Coronary artery (tissue), 2 donors: ENCODE measurements at regions not wholly inside any gene's neighbourhood (a gene's known extent, or its start where the extent isn't known, plus 50 kb on each side); places are given as distances from the start of the nearest gene placed in this dataset.

ENCODE experiments used
- DNase-seq: peaks from one replicate; pipeline ENCODE4 v3.0.0-alpha.2; 2017; ENCODE audit warnings: low spot score
- H3K27ac ChIP-seq, 2 donors: fragments of 200-600 bp; sonication (generic); one replicate each; pipeline ENCODE4 v1.5.1; 2016 to 2019
- H3K4me3 ChIP-seq: fragments of 200-600 bp; sonication (generic); 2 replicates; pipeline ENCODE4 v1.5.1; 2016; ENCODE audit warnings: mild to moderate bottlenecking, moderate library complexity
- CTCF ChIP-seq: fragments of 200-600 bp; sonication (generic); IDR thresholded peaks from one replicate; pipeline ENCODE4 v1.5.1; 2019; ENCODE audit warnings: antibody characterized with exemption

- no peak overlapping the region for H3K27ac ChIP-seq
- H3K4me3 ChIP-seq: no peak overlapping the region
- no peak for TF ChIP-seq CTCF
- DNase-seq: no peak
Measured at GRCh38 chr4:184922301-184922700, 96.0 kb upstream of the HELT start.

GRCh38 chr4:184924516-184924915, 93.8 kb upstream of the HELT start:
- no peak overlapping the region for H3K4me3 ChIP-seq
- DNase-seq: no peak
- TF ChIP-seq CTCF: no peak
- H3K27ac ChIP-seq: no peak overlapping the region

- Histone ChIP-seq H3K4me3 (no peak overlapping the region), H3K27ac (no peak overlapping the region)
- no peak for DNase-seq
- no peak for TF ChIP-seq CTCF
Measured at GRCh38 chr4:184929476-184929875, 88.8 kb upstream of the HELT start.

- Histone ChIP-seq H3K27ac (no peak overlapping the region), H3K4me3 (no peak overlapping the region)
- DNase-seq: no peak
- no peak for TF ChIP-seq CTCF
Measured at GRCh38 chr4:184930026-184930425, 88.3 kb upstream of the HELT start.

GRCh38 chr4:184932343-184932742, 85.9 kb upstream of the HELT start:
- DNase-seq: no peak
- TF ChIP-seq CTCF: no peak
- H3K27ac ChIP-seq: no peak overlapping the region
- H3K4me3 ChIP-seq: no peak overlapping the region

GRCh38 chr4:184933311-184933710, 85.0 kb upstream of the HELT start:
- Histone ChIP-seq H3K4me3 (no peak overlapping the region), H3K27ac (no peak overlapping the region)
- TF ChIP-seq CTCF: no peak
- no peak for DNase-seq

- TF ChIP-seq CTCF: no peak
- no peak overlapping the region for H3K27ac ChIP-seq
- DNase-seq: no peak
- H3K4me3 ChIP-seq: no peak overlapping the region
Measured at GRCh38 chr4:184934184-184934583, 84.1 kb upstream of the HELT start.
